KMS-11 (cell line): ENCODE measurements at regions not wholly inside any gene's neighbourhood (a gene's known extent, or its start where the extent isn't known, plus 50 kb on each side); places are given as distances from the start of the nearest gene placed in this dataset.

Experiments used
- H2AFZ ChIP-seq: fragments of 200-600 bp; sonication (generic); 2 replicates; pipeline ENCODE4 v1.6.1; 2016; ENCODE audit warnings: antibody characterized with exemption, mixed run types, low read depth
- H3K27ac ChIP-seq: fragments of 200-600 bp; sonication (generic); 2 replicates; pipeline ENCODE4 v1.6.1; 2016; ENCODE audit warnings: mild to moderate bottlenecking, mixed run types
- H3K27me3 ChIP-seq: fragments of 200-600 bp; sonication (generic); 2 replicates; pipeline ENCODE4 v1.6.1; 2017; ENCODE audit warnings: mild to moderate bottlenecking, low read depth, mixed run types, moderate library complexity; ENCODE audit not compliant: insufficient read depth
- H3K36me3 ChIP-seq: fragments of 200-600 bp; sonication (generic); 2 replicates; pipeline ENCODE4 v1.6.1; 2017; ENCODE audit warnings: mild to moderate bottlenecking, mixed run types; ENCODE audit not compliant: insufficient read depth
- H3K4me1 ChIP-seq: fragments of 200-600 bp; sonication (generic); 2 replicates; pipeline ENCODE4 v1.6.1; 2016; ENCODE audit warnings: mild to moderate bottlenecking, low read depth, mixed run types; ENCODE audit not compliant: poor library complexity, severe bottlenecking
- H3K4me2 ChIP-seq: fragments of 200-600 bp; sonication (generic); 2 replicates; pipeline ENCODE4 v1.7.0; 2016; ENCODE audit warnings: mild to moderate bottlenecking, mixed run types
- H3K4me3 ChIP-seq: fragments of 200-600 bp; sonication (generic); IDR thresholded peaks from 2 replicates; pipeline ENCODE4 v1.6.1; 2017; ENCODE audit warnings: low read depth, low read length, mixed read lengths; ENCODE audit not compliant: insufficient read depth
- H3K79me2 ChIP-seq: fragments of 200-600 bp; sonication (generic); 2 replicates; pipeline ENCODE4 v1.6.1; 2016; ENCODE audit warnings: low read depth, mixed run types; ENCODE audit not compliant: insufficient read depth
- H3K9ac ChIP-seq: fragments of 200-600 bp; sonication (generic); 2 replicates; pipeline ENCODE4 v1.6.1; 2016; ENCODE audit warnings: mild to moderate bottlenecking, mixed run types
- H4K20me1 ChIP-seq: fragments of 200-600 bp; sonication (generic); 2 replicates; pipeline ENCODE4 v1.6.1; 2016; ENCODE audit warnings: mild to moderate bottlenecking, mixed run types; ENCODE audit not compliant: insufficient read depth
- CTCF ChIP-seq: fragments of 200-600 bp; sonication (generic); conservative IDR thresholded peaks from 2 replicates; pipeline ENCODE4 v1.6.1; 2017; ENCODE audit warnings: low read depth, mild to moderate bottlenecking, antibody characterized with exemption, low read length, moderate library complexity, mixed read lengths

GRCh38 chr6:40764726-40765125, 177.6 kb upstream of the LRFN2 start:
- Histone ChIP-seq H3K27ac (no peak overlapping the region), H3K9ac (no peak overlapping the region), H4K20me1 (no peaks in the 10 kb centered on the region), H3K36me3 (no peaks in the 10 kb centered on the region), H3K4me1 (no peaks in the 10 kb centered on the region), H3K4me3 (no peak overlapping the region), H3K27me3 (no peaks in the 10 kb centered on the region), H3K79me2 (no peaks in the 10 kb centered on the region), H2AFZ (no peak overlapping the region), H3K4me2 (no peak overlapping the region)
- no peak for TF ChIP-seq CTCF

DNA sequence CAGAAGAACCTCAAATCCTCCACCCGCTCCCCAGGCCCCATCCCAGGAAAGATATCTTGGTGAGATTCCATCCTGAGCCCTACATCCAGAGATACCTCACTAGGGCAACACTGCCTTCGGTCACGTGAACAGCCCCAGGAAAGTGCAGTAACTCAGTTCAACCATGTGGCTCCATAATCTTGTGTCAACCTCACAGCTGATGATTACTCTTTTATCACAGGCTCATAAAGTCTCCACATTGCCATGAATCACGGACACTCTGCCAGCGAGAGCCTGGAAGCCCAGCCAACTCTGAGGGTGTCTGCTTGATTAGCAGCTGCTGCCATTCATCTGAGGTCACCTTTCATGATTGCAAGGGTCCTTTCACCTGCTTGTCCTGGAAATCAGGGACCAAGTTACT, 175.8 kb upstream of the LRFN2 start:
- H3K4me3 ChIP-seq, result no peak overlapping the region
- no peaks in the 10 kb centered on the region for H3K79me2 ChIP-seq
- no peaks in the 10 kb centered on the region for H3K27me3 ChIP-seq
- H4K20me1 ChIP-seq, result no peaks in the 10 kb centered on the region
- H3K4me2 ChIP-seq, result no peak overlapping the region
- H3K4me1 ChIP-seq, result no peaks in the 10 kb centered on the region
- no peak overlapping the region for H3K9ac ChIP-seq
- no peak overlapping the region for H3K27ac ChIP-seq
- no peaks in the 10 kb centered on the region for H3K36me3 ChIP-seq
- TF ChIP-seq CTCF, result no peak
- H2AFZ ChIP-seq, result no peak overlapping the region

- H2AFZ ChIP-seq, result no peak overlapping the region
- no peak overlapping the region for H3K4me3 ChIP-seq
- H3K27ac ChIP-seq, result no peak overlapping the region
- no peaks in the 10 kb centered on the region for H3K27me3 ChIP-seq
- no peaks in the 10 kb centered on the region for H4K20me1 ChIP-seq
- no peaks in the 10 kb centered on the region for H3K4me1 ChIP-seq
- no peaks in the 10 kb centered on the region for H3K36me3 ChIP-seq
- no peak overlapping the region for H3K9ac ChIP-seq
- no peak for TF ChIP-seq CTCF
- no peaks in the 10 kb centered on the region for H3K79me2 ChIP-seq
- H3K4me2 ChIP-seq, result no peak overlapping the region
Measured at GRCh38 chr6:40760887-40761286, 173.7 kb upstream of the LRFN2 start.

DNA sequence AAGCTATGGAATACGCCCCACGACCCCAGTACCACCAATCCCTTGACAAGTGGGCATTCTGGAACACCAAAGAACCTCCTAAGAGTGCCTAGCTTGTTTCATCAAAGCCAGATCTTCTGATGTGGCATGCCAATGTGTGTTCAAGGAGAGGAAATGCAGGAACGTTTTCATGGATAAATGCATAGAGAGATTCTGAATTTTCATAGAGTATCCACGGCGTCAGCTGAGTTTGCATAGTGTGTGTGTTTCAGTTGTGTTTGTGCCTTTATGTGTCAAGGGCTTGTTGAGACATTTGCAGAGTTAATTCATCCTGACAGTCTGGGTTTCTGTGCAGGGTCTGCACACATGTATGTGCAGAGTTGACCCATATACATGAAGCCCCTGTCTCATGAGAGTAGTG, 172.7 kb upstream of the LRFN2 start:
- H3K4me3 ChIP-seq, result no peak overlapping the region

More for the DNA sequence above, 172.7 kb upstream of the LRFN2 start:
- Histone ChIP-seq H4K20me1 (no peaks in the 10 kb centered on the region), H3K27ac (no peak overlapping the region), H3K79me2 (no peaks in the 10 kb centered on the region), H3K9ac (no peak overlapping the region), H3K4me1 (no peaks in the 10 kb centered on the region), H2AFZ (no peak overlapping the region), H3K36me3 (no peaks in the 10 kb centered on the region), H3K27me3 (no peaks in the 10 kb centered on the region), H3K4me2 (no peak overlapping the region)
- no peak for TF ChIP-seq CTCF
